ENCODE measurements at regions not wholly inside any gene's neighbourhood (a gene's known extent, or its start where the extent isn't known, plus 50 kb on each side); places are given as distances from the start of the nearest gene placed in this dataset.

- no peak for DNase-seq
Observed at GRCh38 chr3:18080198-18080689, 337.8 kb upstream of the TBC1D5 start.

- DNase-seq, result no peak
Observed at GRCh38 chr3:18079739-18080138, 337.3 kb upstream of the TBC1D5 start.

DNA sequence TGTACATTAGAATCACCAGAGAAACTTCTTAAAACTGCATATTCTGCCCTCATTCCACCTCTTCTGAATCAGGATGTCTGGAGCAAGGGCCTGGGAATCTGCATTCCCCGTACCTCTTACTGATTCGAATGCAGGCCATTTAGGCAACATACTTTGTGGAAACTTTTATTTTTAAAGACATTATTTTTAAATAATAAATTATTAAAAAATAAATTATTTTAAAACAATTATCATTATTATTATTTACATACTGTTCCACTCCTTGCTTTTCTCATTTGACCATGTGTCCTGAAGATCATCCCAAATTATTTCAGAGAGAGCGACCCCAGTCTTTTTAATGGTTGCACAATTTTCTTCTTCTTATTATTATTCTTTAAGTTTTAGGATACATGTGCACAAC, 336.6 kb upstream of the TBC1D5 start:
- no peak for DNase-seq

- no peak for DNase-seq
Observed at GRCh38 chr3:18077128-18077840, 334.9 kb upstream of the TBC1D5 start.

GRCh38 chr3:18076301-18076700, 333.9 kb upstream of the TBC1D5 start:
- DNase-seq, result no peak

GRCh38 chr3:18075799-18076198, 333.4 kb upstream of the TBC1D5 start:
- DNase-seq, result no peak

DNA sequence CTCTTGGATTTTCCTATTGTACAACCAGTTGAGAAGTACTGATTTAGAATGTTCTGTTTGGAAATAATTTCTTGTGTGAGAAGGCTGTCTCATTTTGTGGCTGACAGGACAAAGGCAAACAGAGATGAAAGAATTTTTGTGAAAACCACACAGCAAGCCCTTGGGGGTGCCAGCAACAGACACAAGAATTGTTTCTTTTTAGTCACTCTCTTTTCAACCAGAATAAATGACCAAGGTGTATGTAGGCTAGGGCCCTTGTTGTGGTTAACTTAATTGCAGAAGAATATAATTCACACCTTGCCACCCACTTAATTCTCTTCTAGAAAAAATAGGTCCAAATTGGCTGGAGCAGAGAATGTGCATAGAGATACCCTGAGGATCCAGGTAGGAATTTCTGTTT, 329.4 kb upstream of the TBC1D5 start:
- DNase-seq, result no peak

GRCh38 chr3:18070944-18071343, 328.5 kb upstream of the TBC1D5 start:
- DNase-seq, result no peak

- no peak for DNase-seq
Observed at GRCh38 chr3:18070231-18070630, 327.8 kb upstream of the TBC1D5 start.

GRCh38 chr3:18069568-18069967, 327.1 kb upstream of the TBC1D5 start:
- no peak for DNase-seq

GRCh38 chr3:18066899-18067582, 324.6 kb upstream of the TBC1D5 start:
- DNase-seq, result no peak

- DNase-seq, result no peak
Observed at GRCh38 chr3:18064586-18064985, 322.2 kb upstream of the TBC1D5 start.

GRCh38 chr3:18062657-18063025, 320.2 kb upstream of the TBC1D5 start:
- DNase-seq, result no peak

GRCh38 chr3:18061737-18062656, 319.6 kb upstream of the TBC1D5 start:
- DNase-seq, result no peak

GRCh38 chr3:18058666-18059065, 316.2 kb upstream of the TBC1D5 start:
- no peak for DNase-seq

DNA sequence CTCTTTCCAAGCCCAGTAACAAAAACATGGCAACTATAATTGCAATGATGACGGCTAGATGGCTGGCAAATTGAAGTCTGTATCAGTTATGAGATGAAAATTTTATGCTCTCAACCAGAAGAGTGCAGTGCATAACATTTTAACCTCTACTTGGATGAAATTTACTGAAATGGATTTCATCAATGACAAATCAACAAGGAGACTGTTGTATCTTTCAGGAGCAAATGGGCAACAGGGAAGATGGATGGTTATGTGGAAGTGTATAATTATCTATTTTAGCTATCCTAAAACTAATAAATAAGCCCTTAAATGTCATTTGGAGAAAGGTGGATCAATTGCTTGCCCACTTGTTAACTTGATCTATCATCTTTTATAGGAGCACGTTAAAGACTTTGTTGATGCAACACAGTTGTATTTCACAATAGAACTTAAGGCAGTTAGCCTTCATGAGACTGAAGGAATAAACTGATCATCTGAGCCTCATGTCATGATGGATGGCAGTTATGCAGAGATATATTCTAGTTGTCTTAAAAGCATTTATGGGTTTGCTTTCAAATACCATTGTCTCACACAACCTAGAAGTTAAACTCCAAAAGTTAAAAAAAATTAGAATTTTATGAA, 315.1 kb upstream of the TBC1D5 start:
- no peak for DNase-seq

DNA sequence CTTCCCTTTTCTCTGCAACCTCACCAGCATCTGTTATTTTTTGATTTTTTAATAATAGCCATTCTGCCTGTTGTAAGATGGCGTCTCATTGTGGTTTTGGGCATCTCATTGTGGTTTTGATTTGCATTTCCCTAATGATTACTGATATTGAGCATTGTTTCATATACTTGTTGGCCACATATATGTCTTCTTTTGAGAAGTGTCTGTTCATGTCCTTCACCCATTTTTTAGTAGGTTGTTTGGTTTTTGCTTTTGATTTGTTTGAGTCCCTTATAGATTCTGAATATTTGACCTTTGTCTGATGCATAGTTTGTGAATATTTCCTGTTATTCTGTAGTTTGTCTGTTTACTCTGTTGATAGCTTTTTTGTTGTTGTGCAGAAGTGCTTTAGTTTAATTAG, 312.2 kb upstream of the TBC1D5 start:
- DNase-seq, result no peak

DNA sequence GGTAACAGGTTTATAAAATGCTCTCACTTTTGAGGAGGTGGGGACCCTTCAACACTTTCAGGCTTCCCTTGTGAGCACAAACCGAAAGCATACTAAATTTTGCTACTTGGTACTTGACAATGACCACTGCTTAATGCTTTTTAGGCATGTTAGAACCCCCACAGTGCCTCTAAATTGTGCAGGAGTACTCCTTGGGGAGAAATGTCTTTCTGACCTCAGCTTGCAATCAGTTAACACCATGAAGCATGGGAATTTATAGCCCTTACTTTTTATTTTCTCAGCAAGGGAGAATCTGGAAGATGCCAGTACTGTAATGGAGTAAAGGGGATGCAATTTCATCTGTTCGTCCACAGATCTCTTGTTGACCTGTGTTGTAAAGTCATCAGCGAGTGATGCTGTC, 308.9 kb upstream of the TBC1D5 start:
- DNase-seq, result no peak

GRCh38 chr3:18049096-18049495, 306.7 kb upstream of the TBC1D5 start:
- no peak for DNase-seq

DNA sequence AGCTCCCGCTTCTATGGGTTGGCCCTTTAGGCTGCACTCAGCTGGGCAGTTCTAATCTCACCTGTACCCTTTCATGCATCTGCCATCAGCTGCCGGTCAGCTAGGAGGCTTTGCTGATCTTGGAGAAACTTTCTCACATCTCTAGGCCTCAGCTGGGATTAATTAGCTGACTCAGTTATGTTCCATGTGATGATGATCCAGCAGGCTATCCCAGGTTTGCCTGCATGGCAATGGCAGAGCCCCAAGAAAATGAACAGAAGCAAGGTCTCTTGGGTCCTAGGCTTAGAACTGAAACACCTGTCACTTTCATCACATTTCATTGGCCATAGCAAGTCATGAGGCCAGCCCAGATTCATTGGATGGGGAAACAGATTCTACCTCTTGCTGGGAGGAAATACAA, 304.6 kb upstream of the TBC1D5 start:
- no peak for DNase-seq

DNA sequence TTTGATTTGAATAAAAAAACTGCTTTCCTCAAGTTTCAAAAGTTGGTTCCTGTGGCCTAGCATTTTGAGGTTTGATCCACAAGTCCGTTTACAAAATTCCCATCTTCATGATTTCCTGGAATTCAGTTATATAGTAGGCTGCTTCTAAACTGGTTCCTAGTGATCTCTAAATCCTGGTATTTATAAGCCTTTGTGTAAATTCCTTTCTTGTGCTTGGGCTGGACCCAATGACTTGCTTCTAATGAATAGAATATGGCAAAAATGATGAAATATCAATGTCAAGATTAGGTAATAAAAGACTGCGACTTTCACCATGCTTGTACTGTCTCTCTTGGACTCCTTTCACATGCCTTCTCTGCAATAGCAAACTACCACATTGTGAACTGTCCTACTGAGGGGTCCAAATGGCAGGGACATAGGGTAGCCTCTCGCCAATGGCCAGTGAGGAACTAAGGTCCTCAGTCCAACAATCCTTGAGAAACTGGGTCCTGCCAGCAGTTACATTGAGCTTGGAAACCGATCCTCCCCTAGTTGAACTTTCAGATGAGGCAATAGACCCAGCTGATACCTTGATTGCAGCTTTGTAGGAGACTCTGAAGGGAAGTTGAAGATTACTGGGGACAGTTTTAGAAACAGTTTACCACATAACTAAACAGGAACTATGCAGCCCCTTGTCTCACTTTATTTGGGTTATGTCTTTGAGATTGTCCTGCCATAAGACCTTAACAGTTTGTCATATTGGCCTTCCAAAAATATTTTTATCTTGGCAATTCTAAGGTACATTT, 303.9 kb upstream of the TBC1D5 start:
- no peak for DNase-seq

Data from muscle of back (tissue), 3 donors.